HG02852 (cell line): ENCODE measurements at regions not wholly inside any gene's neighbourhood (a gene's known extent, or its start where the extent isn't known, plus 50 kb on each side); places are given as distances from the start of the nearest gene placed in this dataset.
"Not testable (repeated sequence)": the region's sequence is repeated elsewhere in the genome, so short reads cannot be mapped to it uniquely, and the experiment has no call there.

Experiments
- ATAC-seq: cut with Tn5 transposase; IDR thresholded peaks from one replicate; pipeline ENCODE4 v1.9.1; 2021; ENCODE audit warnings: mild to moderate bottlenecking, moderate library complexity; ENCODE audit not compliant: unreplicated experiment

GRCh38 chr12:43193096-43193495, 358.9 kb downstream of the ADAMTS20 start:
- not testable (repeated sequence) for ATAC-seq

- ATAC-seq, result not testable (repeated sequence)
Observed at GRCh38 chr12:43192442-43192841, 359.6 kb downstream of the ADAMTS20 start.

- no peak for ATAC-seq
Observed at GRCh38 chr12:43180242-43180641, 371.8 kb downstream of the ADAMTS20 start.

GRCh38 chr12:43179486-43179885, 372.5 kb downstream of the ADAMTS20 start:
- no peak for ATAC-seq

- ATAC-seq, result no peak
Observed at GRCh38 chr12:43177276-43177675, 374.7 kb downstream of the ADAMTS20 start.

DNA sequence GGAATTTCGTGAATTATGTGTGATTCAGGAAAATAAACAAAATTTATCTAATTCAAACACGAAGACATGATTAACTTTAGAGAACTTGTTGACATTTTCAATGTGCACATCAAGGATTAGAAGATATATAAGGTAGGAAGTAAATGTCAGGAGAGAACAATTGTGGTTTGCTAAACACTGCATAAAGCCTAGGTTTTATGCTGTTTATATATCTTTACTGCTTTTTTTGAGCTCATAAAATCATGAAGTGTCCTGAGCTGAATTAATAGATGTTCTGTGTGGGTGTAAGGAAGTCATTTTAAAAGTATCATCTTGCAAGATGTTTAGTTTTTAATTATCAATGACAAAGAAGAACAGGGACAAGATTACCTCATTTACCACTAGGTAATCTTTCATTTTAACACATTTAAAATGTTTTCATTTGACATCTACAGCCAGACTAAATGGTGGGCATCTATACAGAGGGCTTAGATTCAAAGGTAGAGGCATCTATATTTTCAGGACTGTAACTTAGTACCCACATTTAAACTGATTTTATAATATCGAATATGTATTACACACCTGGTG, 382.8 kb downstream of the ADAMTS20 start:
- no peak for ATAC-seq

GRCh38 chr12:43167691-43168090, 384.3 kb downstream of the ADAMTS20 start:
- no peak for ATAC-seq

GRCh38 chr12:43165351-43165750, 386.7 kb downstream of the ADAMTS20 start:
- no peak for ATAC-seq

DNA sequence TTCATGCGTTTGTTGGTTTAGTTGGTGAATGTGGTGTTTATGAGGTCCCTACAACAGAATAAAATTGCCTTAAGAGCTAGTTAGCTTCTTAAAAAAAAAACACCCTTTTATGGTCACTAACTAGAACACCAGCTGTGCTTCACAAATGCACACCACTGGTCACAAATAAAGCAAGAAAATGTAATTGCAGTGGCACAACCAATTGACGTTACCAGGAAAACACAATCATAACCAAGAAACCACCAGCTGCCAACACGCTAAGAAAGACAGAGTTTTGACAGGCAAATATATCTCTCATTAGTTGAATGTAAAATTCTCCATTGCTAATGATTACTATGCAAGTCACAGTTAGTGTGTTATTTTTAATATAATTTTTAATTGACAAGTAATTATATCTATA, 389.9 kb downstream of the ADAMTS20 start:
- no peak for ATAC-seq

- ATAC-seq, result no peak
Observed at GRCh38 chr12:43159506-43159905, 392.5 kb downstream of the ADAMTS20 start.

DNA sequence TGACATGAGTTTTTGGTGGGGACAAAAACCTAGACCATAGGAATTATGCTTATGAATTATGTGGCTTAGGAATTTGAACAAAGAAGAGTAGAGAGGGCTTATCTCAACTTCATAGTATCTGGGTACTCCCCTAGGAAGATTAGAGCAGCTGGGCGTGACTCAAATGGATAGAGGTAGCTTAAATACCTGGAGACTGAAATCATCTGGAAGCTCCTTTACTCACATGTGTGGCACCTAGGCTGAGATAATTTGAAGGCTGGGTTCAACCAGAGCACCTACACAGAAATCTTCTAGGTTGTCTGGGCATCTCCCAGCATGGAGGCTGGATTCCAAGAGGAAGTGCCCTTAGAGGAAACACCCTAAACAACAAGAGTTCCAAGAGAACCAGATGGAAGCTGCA, 393.9 kb downstream of the ADAMTS20 start:
- no peak for ATAC-seq

DNA sequence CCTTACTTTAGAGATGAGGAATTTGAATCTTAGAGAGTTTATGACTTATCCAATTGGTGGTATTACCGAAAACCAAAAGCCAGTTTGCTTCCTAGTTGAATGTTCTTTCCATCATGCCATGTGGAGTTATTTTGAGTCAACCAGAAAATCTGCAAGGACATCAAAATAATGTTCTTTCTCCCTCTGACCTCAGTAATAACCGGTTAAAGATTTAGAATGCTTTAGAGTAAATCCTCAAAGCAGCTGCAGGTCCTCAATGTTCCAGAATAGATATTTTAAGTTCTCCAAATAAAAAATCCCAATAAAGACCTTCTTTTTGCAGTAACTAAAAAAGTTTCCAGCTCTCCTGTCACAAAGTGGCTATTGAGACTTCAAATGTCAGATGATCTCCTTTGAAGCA, 396.6 kb downstream of the ADAMTS20 start:
- no peak for ATAC-seq

GRCh38 chr12:43154498-43155045, 397.4 kb downstream of the ADAMTS20 start:
- ATAC-seq, result no peak

- ATAC-seq, result no peak
Observed at GRCh38 chr12:43151441-43151981, 400.5 kb downstream of the ADAMTS20 start.

DNA sequence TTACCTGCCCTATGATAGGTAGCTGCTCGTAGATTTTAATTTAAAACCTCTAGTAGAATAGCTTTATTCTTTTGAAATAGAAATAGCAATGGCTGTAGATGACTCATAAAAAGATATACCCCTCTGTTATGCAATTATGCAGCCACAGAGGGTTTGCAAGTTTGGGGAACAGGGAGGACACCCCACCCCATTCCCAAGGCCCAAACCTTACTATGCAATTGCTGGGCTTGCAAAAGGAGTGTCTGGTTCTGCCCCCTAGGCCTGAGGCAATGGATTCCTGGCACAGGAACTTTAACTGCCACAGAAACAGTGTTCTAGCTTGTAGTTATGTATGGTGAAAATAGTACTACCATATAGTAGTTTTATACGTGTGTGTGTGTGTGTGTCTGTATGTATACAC, 403.3 kb downstream of the ADAMTS20 start:
- ATAC-seq, result no peak

DNA sequence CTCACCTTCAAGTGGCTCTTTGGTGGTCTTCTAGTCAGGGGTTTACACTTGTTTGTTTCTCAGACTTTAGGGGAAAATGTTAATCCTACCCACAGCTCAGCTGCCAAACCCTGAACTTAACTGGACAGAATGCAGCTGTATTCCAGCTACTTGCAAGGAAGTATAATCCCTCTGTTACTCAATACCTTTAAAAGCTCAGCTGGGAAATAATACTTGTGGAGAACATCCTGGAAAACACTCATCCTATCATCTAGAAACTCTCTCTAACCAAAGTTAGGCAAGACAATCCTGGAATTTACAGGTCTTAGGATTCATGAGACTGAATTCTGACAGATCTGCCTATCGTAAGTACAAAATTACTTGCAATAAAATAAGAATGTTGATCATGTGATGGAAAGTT, 404.1 kb downstream of the ADAMTS20 start:
- no peak for ATAC-seq

DNA sequence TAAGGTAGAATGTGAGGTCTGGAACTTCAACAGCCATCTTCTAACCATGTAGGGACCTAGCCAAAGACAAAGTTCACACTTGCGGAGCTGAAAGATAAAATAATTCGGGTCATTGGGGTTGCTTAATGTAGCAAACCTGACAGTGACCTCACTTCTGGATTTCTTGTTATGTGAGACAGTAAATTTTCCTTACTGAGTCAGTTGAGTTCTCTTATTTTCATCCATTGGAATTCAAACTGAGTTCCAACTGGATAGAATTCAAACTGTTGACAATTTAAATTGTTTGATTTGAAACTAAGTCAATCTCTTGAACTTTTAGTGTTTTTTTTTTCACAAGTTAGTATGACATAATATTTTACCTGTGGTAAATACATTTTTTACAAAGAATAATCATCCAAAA, 406.5 kb downstream of the ADAMTS20 start:
- ATAC-seq, result no peak

- ATAC-seq, result peak; percentile 64
Observed at GRCh38 chr12:43143278-43143677, 408.7 kb downstream of the ADAMTS20 start.

- ATAC-seq, result no peak
Observed at GRCh38 chr12:43132291-43132690, 419.7 kb downstream of the ADAMTS20 start.

DNA sequence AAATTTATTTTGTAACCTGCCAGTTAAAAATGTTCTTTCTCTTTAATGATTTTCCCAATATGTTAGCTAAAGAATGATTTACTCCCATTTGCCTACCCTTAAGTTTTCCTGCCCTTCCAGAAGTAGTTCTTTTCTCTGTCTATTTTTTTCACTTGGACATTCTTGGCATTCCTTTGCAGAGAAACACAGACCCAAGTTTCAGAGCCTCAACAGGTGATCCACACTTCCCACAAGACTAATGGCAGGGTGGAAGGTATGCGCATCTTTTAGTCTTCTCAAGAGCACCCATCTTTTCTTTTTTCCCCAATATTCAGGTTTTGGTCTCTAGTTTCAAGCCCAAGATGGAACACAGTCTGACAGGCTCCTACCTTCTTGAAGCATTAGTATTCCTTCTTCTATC, 420.7 kb downstream of the ADAMTS20 start:
- ATAC-seq, result no peak

- ATAC-seq, result no peak
Observed at GRCh38 chr12:43127886-43128549, 424.0 kb downstream of the ADAMTS20 start.

DNA sequence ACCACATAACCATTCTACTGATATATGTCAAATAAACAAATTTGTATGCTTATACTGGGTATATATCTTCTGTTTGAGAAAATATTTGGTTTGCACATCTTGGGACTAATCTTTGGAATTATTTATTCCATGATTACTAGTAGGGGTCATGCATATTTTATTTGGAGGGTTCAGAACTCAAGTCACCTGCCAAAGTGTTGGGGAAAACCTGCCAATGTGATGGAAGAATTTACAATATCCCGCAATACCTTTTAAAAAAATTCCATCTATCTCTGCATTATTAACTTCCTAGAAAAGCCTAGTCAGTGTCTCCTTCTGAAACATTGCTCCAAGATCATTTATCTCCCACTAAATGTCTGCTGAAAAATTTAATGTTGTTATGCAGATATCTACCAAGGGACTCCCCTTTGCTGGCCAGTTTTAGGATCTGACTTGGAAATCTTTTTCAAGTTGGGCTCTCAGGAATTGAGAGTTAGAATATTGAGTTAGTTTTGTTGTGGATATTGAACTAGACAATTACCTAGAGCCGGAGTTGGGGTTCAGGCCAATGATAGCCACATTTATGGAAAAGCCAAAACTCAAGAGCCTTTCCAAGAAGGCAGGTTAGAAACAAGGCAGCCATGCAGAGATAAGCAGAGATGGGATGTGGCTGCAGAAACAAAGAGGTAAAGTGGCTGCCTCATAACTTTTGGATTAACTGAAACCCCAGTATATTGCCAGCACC, 425.2 kb downstream of the ADAMTS20 start:
- no peak for ATAC-seq
